ENCODE measurements at regions not wholly inside any gene's neighbourhood (a gene's known extent, or its start where the extent isn't known, plus 50 kb on each side); places are given as distances from the start of the nearest gene placed in this dataset.

GRCh38 chr14:34093883-34094282, 143.0 kb upstream of the EGLN3 start:
- CTCF ChIA-PET, result interaction anchor here (0.8 to 1.6 kb wide), 6 partner anchors 8 to 254 kb away, joined by 3 to 7 read pairs (median 3); no protein-coding TSS in a partner anchor
- POLR2A ChIA-PET, result no interaction called here
- no peak for FAIRE-seq
- ATAC-seq, result no peak
- no peaks in the 10 kb centered on the region; the same call in 2 of the 3 replicates for H3K9me3 ChIP-seq
- no peak for DNase-seq (ENCODE audit: low read depth in 1 of 2, low spot score in 1 of 2)
- no peak overlapping the region for H3K4me2 ChIP-seq
- no peak overlapping the region for H3K27ac ChIP-seq
- no peak overlapping the region for H3K4me3 ChIP-seq
- no peak for TF ChIP-seq RNF2 (IDR thresholded peaks at IDR 0.05; ENCODE audit: borderline replicate concordance, low read depth)
- 88% methylated on average over 3 of the region's 3 CpGs for WGBS (ENCODE audit: missing lambda C conversion rate)
- peaks cover 11% of the 10 kb centered on the region; the same call in 2 of the 3 replicates for H3K4me1 ChIP-seq

GRCh38 chr14:34090451-34090850, 139.6 kb upstream of the EGLN3 start:
- Histone ChIP-seq H3K4me3 (no peak overlapping the region), H3K9me3 (peaks cover 4% of the 10 kb centered on the region; the same call in 1 of the 3 replicates), H3K4me2 (no peak overlapping the region), H3K4me1 (no peaks in the 10 kb centered on the region), H3K27ac (no peak overlapping the region)
- CTCF ChIA-PET, result no interaction called here
- TF ChIP-seq, protein P1, sequence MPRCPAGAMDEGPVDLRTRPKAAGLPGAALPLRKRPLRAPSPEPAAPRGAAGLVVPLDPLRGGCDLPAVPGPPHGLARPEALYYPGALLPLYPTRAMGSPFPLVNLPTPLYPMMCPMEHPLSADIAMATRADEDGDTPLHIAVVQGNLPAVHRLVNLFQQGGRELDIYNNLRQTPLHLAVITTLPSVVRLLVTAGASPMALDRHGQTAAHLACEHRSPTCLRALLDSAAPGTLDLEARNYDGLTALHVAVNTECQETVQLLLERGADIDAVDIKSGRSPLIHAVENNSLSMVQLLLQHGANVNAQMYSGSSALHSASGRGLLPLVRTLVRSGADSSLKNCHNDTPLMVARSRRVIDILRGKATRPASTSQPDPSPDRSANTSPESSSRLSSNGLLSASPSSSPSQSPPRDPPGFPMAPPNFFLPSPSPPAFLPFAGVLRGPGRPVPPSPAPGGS (IDR thresholded peaks at IDR 0.05), result no peak
- TF ChIP-seq FOSB (CRISPR knock-in tag; IDR thresholded peaks at IDR 0.05) (no peak), USF2 (IDR thresholded peaks at IDR 0.05) (no peak), KDM5A (IDR thresholded peaks at IDR 0.05) (no peak), HES2 (IDR thresholded peaks at IDR 0.05) (no peak), ZNF302 (CRISPR knock-in tag; IDR thresholded peaks at IDR 0.05) (no peak), TFCP2L1 (CRISPR knock-in tag; IDR thresholded peaks at IDR 0.05) (no peak)
- POLR2A ChIA-PET, result no interaction called here
- FAIRE-seq, result no peak
- no peak for ATAC-seq
- no peak for DNase-seq (ENCODE audit: low read depth in 1 of 2, low spot score in 1 of 2)

- ATAC-seq (no peak), DNase-seq (ENCODE audit: low read depth in 1 of 2, low spot score in 1 of 2) (no peak), FAIRE-seq (no peak)
- Histone ChIP-seq H3K4me2 (no peak overlapping the region), H3K9me3 (peaks cover 4% of the 10 kb centered on the region; the same call in 1 of the 3 replicates), H3K27ac (no peak overlapping the region), H3K4me3 (no peak overlapping the region), H3K4me1 (peaks cover 5% of the 10 kb centered on the region; the same call in 1 of the 3 replicates)
- CTCF ChIA-PET, result interaction anchor here (0.6 to 1.6 kb wide), 2 partner anchors 10 to 138 kb away, joined by 4 to 8 read pairs; no protein-coding TSS in a partner anchor
- WGBS (ENCODE audit: missing lambda C conversion rate), result 79% methylated on average over 2 of the region's 2 CpGs
- POLR2A ChIA-PET, result no interaction called here
- no peak for TF ChIP-seq CTCF (IDR thresholded peaks at IDR 0.05)
- TF ChIP-seq PBX3 (IDR thresholded peaks at IDR 0.05), result no peak
- no peak for TF ChIP-seq ATOH8 (CRISPR knock-in tag; IDR thresholded peaks at IDR 0.05; ENCODE audit: low read depth)
- TF ChIP-seq, protein P2, sequence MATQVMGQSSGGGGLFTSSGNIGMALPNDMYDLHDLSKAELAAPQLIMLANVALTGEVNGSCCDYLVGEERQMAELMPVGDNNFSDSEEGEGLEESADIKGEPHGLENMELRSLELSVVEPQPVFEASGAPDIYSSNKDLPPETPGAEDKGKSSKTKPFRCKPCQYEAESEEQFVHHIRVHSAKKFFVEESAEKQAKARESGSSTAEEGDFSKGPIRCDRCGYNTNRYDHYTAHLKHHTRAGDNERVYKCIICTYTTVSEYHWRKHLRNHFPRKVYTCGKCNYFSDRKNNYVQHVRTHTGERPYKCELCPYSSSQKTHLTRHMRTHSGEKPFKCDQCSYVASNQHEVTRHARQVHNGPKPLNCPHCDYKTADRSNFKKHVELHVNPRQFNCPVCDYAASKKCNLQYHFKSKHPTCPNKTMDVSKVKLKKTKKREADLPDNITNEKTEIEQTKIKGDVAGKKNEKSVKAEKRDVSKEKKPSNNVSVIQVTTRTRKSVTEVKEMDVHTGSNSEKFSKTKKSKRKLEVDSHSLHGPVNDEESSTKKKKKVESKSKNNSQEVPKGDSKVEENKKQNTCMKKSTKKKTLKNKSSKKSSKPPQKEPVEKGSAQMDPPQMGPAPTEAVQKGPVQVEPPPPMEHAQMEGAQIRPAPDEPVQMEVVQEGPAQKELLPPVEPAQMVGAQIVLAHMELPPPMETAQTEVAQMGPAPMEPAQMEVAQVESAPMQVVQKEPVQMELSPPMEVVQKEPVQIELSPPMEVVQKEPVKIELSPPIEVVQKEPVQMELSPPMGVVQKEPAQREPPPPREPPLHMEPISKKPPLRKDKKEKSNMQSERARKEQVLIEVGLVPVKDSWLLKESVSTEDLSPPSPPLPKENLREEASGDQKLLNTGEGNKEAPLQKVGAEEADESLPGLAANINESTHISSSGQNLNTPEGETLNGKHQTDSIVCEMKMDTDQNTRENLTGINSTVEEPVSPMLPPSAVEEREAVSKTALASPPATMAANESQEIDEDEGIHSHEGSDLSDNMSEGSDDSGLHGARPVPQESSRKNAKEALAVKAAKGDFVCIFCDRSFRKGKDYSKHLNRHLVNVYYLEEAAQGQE (IDR thresholded peaks at IDR 0.05), result no peak
- no peak for TF ChIP-seq BHLHE40 (IDR thresholded peaks at IDR 0.05; ENCODE audit: low read depth, low read length)
- no peak for TF ChIP-seq ZSCAN20 (CRISPR knock-in tag; IDR thresholded peaks at IDR 0.05)
- TF ChIP-seq GATA3 (IDR thresholded peaks at IDR 0.05; ENCODE audit: borderline replicate concordance), result no peak
- no peak for TF ChIP-seq EHMT2 (IDR thresholded peaks at IDR 0.05; ENCODE audit: low read depth)
- TF ChIP-seq CHD2 (IDR thresholded peaks at IDR 0.05; ENCODE audit: low read length, partially characterized antibody), result no peak
- TF ChIP-seq POLR2AphosphoS2 (conservative IDR thresholded peaks at IDR 0.05; ENCODE audit: low read length), result no peak
- no peak for TF ChIP-seq KDM5A (IDR thresholded peaks at IDR 0.05)
- TF ChIP-seq HES2 (IDR thresholded peaks at IDR 0.05), result no peak
- no peak for TF ChIP-seq RFX5 (IDR thresholded peaks at IDR 0.05)
- no peak for TF ChIP-seq RCOR1 (IDR thresholded peaks at IDR 0.05; ENCODE audit: low read depth, low read length)
- TF ChIP-seq, protein P3, sequence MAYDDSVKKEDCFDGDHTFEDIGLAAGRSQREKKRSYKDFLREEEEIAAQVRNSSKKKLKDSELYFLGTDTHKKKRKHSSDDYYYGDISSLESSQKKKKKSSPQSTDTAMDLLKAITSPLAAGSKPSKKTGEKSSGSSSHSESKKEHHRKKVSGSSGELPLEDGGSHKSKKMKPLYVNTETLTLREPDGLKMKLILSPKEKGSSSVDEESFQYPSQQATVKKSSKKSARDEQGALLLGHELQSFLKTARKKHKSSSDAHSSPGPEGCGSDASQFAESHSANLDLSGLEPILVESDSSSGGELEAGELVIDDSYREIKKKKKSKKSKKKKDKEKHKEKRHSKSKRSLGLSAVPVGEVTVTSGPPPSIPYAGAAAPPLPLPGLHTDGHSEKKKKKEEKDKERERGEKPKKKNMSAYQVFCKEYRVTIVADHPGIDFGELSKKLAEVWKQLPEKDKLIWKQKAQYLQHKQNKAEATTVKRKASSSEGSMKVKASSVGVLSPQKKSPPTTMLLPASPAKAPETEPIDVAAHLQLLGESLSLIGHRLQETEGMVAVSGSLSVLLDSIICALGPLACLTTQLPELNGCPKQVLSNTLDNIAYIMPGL (CRISPR knock-in tag; IDR thresholded peaks at IDR 0.05; ENCODE audit: borderline replicate concordance), result no peak
These were observed 138.0 kb upstream of the EGLN3 start for GRCh38 chr14:34088914-34089313.
